Inflammatory macrophage treated with lipopolysaccharide for 1 hour (primary cell): ENCODE measurements at regions not wholly inside any gene's neighbourhood (a gene's known extent, or its start where the extent isn't known, plus 50 kb on each side); places are given as distances from the start of the nearest gene placed in this dataset.

Experiments
- DNase-seq, 2 donors: peaks; one replicate each; pipeline ENCODE4 v3.0.0-alpha.2; 2020 to 2022

DNA sequence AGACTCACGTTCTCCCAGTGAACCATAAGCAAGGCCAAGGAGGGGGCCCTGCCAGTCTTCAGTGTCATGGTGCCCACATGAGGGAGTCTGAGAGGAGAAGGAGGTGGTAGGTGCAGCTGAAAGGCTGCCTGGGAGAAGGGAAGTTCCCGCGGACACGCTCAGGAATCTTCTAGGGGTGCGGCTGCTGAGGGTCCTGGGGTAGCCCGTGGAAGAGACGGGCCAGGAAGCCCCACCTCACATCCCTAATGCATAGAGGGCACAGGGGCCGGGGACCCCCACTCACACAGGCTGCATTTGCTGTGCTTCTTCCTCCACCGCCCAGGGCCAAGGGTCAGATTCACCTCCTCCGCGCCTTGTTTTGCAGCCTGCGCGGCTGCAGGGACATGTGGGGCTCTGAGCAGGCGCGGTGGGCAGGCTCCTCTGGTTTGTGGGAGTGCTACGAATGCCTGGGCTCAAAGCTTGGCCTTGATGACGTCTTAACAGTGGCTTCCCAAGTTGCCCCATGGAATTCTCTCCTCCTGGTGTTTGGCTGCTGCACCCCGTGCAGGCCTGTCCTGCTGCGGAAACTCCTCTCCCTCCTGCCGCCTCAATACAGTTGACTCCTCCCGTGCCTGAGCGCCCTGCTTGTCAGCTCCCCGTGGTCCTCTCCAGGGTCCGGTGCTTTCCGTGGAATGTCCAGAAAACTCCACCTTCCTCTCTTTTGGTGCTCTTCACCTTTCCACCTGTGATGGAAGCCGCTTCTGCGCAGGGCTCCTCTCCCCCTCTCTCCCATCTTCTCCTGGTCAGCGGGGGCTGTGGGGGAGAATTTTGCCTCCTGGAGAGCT is 95.7 kb downstream of the VAPA start:
- DNase-seq: no peak

DNA sequence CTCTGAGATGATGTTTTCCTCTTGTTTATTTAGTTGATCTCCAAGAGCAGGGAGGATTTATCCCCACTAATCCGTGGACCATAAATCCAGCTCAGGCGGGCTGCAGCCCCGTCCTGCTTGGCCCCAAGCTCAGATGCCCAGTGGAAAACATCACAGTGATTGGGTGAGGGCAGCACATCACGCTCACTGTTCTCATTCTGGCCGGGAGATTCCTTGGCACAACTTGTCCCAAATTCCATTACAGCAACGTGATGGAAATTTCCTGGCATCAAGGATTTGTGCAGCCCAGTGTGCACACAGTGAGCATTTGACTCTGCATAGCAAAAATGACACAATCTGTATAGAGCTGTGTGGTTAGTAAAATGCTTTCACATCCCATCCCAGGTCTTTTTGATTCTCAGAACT is 96.8 kb downstream of the VAPA start:
- no peak for DNase-seq

- DNase-seq: no peak
Measured at GRCh38 chr18:10011061-10011460, 97.2 kb downstream of the VAPA start.

DNA sequence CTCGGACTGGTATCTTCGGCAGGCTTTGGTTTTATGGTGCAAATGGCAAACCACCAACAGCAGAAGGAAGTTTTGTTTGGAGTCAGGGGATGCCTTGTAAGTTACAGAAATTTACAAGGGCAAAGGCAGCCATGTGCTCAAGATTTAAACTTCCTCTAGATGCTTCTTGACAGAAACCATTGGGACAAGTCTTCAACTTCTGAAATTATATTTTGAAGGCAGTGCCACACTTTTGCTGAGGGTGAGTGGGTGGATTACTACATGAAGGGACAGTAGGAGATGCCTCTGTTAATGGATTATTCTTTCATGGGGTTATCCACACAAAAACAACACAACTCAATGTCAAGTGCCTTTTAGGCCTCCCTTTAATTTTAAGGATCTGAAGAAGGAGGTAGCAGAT is 97.9 kb downstream of the VAPA start:
- DNase-seq: peak in 1 of 2 donors; percentile 36

DNA sequence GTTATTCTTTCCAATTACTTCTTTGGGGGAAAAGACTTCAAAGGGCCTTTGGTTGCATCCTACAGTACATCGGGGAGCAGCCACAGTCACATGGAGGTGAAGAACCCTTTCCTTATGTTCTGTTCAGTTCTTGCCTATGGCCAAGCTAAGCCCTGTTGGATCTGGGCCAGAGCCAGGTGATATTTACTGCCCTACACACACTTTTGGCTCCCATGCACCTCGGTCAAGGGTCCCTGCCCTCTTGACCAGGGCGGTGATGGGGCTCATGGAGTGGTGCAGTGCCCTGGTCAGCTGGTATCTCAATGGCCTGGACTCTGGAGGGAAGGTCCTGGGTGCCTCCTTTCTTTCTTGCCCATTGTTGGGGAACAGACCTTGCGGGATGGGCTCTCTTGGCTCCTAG is 98.7 kb downstream of the VAPA start:
- no peak for DNase-seq

GRCh38 chr18:10013621-10014543 is 100.1 kb downstream of the VAPA start:
- DNase-seq: no peak

- DNase-seq: no peak
Measured at GRCh38 chr18:10015288-10015701, 101.5 kb downstream of the VAPA start.

DNA sequence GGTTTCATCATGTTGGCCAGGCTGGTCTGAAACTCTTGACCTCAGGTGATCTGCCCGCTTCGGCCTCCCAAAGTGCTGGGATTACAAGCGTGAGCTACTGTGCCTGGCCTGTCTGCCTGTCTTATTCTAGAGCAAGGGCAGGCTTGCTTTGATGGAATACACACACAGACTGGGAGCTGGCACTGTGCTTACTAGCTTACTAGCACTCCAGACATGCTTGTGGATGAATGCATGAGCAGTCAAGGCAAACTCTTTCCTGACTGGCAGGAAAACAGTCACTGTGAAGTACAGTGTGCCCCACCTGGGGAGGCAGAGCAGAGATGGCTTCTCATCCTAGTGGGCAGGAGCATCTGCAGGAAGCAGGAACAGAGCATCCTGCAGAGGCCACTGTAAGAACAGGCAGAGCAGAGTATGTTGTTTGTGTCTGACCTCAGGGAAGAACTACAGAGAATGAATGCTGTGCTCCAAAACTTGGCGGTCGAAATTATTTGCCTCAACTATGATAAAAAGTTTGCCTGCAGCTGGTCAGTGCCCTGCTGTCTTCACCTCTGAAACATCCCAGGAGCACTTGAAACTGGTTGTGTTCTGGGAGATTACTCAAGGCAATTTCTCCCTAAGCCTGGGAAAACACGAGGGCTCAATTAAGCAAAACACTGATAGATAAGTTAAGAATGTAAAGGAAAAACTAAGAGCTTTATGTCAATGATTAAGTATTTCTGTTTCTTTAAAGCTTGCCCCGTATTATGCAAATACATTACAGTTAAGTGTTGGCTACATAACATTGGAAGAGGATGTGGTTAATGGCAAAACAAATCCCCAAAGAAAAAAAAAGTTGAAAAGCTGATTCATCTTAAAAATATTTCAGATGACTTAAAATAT is 102.4 kb downstream of the VAPA start:
- peak; percentile 79 to 80 for DNase-seq

DNA sequence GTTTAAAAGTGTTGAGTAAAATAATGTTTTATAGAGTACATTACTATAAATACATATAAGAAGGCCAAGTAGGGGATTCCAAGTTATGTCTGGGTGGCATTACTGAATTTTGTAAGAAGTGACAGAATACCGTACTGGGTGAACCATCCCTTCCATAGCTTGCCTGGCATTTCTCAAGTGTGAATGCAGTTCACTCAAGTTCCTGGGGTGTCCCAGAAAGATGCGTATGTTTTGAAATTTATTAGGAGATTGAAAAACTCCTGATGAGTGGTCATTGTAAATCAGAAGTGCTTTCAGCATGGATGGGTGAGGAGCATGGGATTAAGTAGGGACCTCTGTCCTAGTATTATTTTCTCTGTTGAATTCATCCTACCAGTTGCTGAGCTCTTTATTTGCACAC is 103.2 kb downstream of the VAPA start:
- DNase-seq: peak; percentile 59 to 69

GRCh38 chr18:10018289-10018688 is 104.5 kb downstream of the VAPA start:
- DNase-seq: no peak

DNA sequence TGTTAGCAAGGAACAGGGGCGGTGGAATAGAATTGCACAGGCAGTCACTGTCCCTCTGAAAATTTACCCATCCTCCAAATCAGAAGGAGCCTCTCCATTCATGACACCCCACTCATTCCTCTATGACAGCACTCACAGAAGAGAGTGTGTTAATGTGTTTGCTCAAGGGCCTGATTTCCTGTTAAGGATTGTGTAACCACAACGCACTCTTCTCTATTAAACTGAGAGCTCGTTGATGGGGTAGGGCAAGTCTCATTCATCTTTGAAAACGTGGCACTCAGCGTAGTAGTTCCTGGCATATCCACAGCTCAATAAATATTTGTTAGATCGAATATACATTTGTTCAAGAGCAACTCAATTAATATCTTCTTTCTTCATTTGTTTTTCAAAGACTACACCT is 106.4 kb downstream of the VAPA start:
- DNase-seq: peak; percentile 81 to 83

- no peak for DNase-seq
Measured at GRCh38 chr18:10022365-10022764, 108.5 kb downstream of the VAPA start.

DNA sequence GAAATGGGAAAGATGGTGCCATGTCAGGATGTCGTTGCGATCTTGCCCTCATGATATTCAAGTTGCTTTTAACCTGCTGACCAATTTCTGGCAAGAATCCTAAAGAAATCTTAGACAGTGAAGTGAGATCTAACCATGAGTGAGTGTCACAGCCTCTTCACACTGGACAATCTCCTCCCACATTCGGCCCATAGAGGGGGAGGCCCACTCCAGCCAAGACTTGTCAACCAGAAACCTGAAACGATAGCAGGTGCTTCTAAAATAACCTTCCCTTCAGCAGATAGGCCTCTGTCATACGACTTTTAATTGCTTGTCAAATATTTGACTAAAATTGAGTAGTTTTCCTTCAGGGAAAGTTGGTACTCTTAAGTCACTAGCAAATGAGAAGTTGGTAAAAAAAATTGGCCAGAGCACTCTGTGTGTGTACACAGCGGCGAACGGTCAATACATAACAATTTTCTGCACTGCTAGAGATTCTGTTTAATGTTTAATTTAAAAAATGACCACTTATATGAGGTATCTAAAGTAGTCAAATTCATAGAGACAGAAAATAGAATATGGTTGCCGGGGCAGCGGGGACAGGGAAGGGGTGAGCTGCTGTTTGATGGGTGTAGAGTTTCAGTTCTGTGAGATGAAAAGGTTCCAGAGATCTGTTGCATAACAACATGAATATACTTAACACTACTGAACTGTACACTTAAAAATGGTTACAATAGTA is 110.2 kb downstream of the VAPA start:
- DNase-seq: no peak

GRCh38 chr18:10025711-10026670 is 112.2 kb downstream of the VAPA start:
- peak in 1 of 2 donors; percentile 51 for DNase-seq

DNA sequence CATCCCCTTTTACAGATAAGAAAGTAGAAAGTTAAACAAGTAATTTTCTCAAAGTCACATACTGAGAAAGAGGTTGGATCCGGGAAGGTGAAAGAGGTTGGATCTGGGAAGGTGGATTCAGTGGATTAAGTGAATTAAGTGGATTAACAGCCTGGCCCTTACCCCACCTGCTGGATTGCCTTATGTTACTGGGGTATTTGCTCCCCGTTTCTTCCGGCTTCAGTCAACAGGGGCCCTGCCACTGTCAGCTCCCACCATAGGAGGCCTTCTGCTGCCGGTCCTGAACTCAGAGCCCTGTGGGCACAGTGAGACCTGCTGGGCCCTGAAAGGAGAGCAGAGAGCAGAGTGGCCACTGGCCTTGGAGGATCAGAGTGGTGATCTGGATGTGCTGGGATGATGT is 113.2 kb downstream of the VAPA start:
- DNase-seq: no peak

DNA sequence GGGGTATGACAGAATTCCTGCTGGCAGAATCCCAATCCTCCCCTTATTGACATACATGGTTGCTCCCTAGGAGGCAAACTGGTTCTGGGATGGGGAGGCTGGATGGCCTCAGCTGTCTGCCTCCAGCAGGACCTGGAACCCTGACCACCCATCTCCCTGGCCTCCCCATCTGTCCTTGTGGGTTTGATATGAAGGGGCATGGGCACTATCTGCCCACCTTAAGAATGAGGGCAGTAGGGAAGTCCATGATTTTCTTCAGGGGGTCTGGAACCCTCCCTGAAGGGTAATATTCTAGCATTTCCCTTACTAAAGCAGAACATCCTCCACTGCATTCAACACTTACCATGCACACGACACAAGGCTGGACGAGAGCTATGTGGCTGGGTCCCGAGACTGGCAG is 113.6 kb downstream of the VAPA start:
- no peak for DNase-seq

DNA sequence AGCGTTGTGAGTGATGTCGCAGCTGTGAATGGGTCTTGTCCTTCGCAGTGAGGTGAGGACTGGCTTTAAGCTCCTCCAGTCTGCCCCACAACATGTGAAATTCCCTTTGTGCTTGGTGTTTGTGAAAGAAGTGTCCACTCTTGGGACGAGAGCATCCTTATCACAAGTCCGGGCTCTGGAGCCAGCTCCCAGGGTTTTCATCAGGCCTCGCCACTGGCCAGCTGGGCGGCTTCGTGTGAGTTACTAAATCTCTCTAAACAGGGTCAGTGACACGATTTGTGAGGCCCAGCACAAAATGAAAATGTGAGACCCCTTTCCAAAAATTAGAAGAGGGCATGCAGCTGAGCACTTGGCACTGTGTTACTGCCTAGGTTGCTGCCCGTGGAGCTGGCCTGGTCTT is 115.9 kb downstream of the VAPA start:
- DNase-seq: no peak

DNA sequence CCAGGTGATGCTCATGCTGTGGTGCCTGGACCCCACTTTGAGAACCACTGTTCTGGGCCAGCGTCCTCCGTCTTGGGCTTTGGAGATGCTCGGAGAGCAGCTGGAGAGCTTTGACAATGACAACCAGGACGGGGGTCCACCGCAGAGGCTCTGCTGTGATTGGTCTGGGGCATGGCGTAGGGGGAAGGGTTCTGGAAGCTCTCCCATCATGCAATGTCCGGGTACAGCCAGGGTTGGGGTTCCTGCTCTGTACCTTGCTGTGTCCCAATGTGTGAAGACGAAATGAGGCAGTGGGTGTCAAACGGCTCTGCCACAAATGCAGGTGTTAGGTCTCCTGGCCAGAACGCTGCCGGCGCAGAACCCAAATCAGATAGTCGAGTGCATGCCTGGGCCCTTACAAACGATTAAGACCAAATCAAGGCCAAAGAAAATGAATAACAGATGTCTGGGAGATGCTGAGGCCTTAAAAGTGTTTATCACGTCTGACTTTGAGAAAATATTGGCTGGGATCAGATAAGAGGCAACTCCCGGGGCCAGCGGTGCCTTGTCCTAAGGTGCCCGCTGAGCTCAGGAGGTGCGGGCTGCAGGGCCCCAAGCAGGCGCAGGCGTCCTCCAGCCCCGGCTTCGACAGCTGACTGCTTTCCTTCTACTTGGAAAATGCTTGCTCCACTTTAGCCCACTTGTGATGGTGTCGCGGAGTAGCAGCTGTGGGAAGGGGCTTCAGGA is 117.2 kb downstream of the VAPA start:
- DNase-seq: no peak

GRCh38 chr18:10032331-10033015 is 118.7 kb downstream of the VAPA start:
- no peak for DNase-seq

- DNase-seq: no peak
Measured at GRCh38 chr18:10033016-10033399, 119.2 kb downstream of the VAPA start.
